HG03571 (cell line): ENCODE measurements at regions not wholly inside any gene's neighbourhood (a gene's known extent, or its start where the extent isn't known, plus 50 kb on each side); places are given as distances from the start of the nearest gene placed in this dataset.
"Not testable (repeated sequence)": the region's sequence is repeated elsewhere in the genome, so short reads cannot be mapped to it uniquely, and the experiment has no call there.

Source experiments
- ATAC-seq: cut with Tn5 transposase; IDR thresholded peaks from one replicate; pipeline ENCODE4 v1.9.1; 2021; ENCODE audit not compliant: unreplicated experiment

GRCh38 chr12:68387338-68387737 is 55.2 kb upstream of the MDM1 start:
- no peak for ATAC-seq

DNA sequence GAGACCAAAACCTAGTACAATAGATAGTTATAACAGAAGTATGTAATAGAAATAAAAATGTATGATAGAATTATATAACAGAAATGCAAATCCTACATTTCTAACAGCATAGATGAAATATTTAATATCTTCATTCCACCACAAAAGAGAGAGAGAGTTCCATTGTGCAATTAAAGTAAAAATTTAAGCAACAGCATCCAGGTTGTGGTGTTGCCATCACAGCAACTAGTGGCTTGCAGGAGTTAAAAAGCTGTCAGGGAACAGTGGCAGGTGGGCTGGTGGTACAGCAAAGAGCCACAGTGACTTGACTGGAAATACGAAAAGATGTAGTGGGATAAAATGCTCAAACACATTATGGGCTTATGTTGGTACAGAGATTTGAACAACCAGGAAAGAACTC is 57.1 kb upstream of the MDM1 start:
- no peak for ATAC-seq

GRCh38 chr12:68391937-68392336 is 59.8 kb upstream of the MDM1 start:
- ATAC-seq = no peak

GRCh38 chr12:68392376-68392775 is 60.2 kb upstream of the MDM1 start:
- no peak for ATAC-seq

- ATAC-seq = no peak
Observed at GRCh38 chr12:68393417-68393816, 61.3 kb upstream of the MDM1 start.

DNA sequence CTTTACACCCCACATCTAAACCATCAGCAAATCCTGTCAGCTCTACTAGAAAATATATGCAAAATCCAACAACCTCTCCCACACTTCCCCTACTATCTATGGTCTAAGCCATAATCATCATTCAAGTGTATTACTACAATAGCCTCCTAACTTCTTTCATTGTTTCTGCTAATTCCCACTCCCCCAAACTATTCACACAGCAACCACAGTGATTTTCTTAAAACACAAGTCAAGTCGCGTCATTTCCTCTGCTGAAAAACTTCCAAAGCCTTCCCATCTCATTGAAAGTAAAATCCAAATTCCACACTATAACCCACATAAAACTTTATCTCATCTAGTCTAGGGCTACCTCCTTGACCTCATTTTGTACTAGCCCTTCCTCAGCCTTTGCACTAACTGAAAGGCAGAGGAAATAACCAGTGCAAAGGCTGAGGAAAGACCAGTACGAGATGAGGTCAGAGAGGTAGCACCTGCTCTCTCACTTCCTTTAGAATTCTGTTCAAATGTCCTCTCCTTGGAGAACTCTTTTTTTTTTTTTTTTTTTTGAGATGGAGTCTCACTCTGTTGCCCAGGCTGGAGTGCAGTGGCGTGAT is 65.5 kb upstream of the MDM1 start:
- ATAC-seq = no peak

GRCh38 chr12:68398689-68399088 is 66.5 kb upstream of the MDM1 start:
- ATAC-seq = not testable (repeated sequence)

DNA sequence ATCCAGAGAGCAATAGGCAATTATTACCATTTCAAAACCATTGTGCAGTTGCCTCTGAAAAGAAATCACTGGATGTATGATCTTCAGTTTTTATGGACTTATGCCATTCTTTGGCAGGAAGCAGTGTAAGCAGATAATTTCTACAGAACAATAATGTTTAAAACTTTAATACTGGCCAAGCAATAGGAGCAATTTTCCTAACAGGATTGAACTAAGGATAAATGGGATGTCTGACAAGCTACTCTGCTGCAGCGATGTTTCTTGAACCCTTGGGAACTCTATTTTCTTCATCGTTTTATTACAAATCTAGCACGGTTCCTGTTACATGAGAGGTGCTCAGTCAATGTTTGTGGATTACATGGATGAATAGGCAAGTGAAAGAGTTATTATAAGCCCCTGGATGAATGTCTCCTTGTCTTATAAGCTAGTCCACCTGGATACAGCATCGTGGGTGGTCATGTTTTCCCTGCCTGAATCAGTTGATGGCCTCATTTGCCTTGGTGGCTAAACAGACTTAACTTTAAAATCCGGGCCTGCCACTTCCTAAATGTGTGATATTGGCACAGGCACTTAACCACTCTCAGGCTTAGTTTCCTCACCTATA is 68.2 kb upstream of the MDM1 start:
- ATAC-seq = no peak

DNA sequence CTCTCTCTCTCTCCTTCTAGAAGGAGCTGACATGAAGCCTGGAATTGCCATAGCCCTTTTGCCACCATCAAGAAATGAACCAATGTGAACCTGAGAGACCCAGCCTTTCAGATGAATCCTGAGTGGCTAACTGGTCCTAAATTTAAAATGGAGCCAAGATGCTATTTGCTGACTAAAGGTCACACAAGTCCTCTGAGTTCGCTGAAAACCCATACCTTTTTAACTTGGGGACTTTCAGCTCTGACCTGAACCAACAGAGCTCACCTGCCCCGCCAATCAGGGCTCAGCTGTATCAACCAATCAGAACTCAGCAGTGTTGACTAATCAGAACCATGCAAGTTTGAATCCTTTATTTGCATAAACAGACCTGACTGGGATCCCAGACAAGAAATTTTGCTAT is 70.3 kb upstream of the MDM1 start:
- ATAC-seq = no peak

DNA sequence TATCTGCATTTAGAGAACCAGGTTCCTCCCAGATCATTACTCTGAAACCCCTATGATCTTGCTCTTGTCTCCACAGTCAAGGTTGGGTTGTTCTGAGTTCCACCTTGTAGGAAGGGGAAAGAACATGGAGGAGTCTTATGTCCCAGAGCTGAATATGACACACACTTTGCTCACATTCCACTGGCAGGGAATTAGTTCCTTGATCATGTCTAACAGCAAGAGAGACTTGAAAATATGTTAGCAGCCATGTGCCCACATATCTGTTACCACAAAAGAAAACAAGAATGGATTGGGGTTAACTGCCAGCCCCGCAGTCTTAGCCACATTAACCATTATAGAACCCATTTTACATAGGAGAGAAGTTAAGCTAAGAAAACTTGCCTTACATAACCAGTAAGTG is 71.1 kb upstream of the MDM1 start:
- ATAC-seq = no peak

- ATAC-seq = no peak
Observed at GRCh38 chr12:68403711-68404110, 71.5 kb upstream of the MDM1 start.

DNA sequence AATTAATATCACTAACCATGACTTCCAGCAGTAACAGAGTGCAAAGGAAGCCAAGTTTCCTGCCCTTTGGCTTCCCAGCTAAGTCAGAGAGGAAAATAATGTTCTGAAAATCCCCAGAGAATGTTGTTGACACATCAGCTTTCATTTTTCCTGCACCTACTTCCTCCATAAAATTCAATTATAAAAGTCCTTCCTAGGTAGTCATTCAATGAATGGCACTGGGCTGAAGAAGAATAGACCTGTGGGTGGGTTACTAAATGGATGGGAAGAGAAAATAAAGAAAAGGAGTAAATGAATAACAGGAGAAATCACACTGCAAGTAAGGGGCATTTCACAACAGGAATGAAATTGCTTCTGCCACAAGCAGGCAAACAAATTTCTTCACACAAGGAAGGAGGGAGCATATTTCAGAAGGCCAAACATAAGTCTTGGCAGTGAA is 73.2 kb upstream of the MDM1 start:
- no peak for ATAC-seq

GRCh38 chr12:68406134-68406576 is 74.0 kb upstream of the MDM1 start:
- no peak for ATAC-seq

DNA sequence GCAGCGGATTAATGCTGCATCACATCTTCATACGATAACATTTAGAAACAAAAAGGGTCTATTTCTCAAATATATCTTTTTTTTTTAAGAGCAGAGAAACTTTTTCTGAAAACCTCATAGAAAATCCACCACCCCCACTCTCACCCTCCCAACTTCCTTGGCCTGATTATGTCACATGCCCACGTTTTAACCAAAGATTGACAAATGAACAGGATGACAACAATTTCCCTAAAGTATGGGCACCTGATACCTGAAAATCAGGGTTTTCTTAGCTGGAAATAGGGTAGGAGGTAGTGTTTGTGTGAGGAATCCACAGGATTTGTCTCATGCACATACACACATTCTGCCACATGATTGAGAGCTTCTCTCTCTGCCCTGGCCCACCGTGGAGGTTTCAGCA is 74.7 kb upstream of the MDM1 start:
- no peak for ATAC-seq

- ATAC-seq = no peak
Observed at GRCh38 chr12:68410018-68410660, 78.0 kb upstream of the MDM1 start.

DNA sequence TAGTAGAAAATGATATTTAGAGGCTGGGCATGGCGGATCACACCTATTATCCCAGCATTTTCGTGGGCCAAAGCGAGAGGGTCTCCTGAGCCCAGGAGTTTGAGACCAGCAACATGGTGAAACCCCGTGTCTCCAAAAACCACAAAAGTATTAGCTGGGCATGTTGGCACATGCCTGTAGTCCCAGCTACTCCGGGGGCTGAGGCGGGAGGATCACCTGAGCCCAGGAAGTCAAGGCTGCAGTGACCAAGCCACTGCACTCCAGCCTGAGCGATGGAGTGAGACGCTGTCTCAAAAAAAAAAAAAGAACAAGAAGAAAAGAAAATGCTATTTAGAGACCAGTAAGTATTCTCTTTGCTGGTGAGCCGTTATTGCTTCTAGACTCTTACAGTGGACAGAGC is 79.2 kb upstream of the MDM1 start:
- no peak for ATAC-seq

DNA sequence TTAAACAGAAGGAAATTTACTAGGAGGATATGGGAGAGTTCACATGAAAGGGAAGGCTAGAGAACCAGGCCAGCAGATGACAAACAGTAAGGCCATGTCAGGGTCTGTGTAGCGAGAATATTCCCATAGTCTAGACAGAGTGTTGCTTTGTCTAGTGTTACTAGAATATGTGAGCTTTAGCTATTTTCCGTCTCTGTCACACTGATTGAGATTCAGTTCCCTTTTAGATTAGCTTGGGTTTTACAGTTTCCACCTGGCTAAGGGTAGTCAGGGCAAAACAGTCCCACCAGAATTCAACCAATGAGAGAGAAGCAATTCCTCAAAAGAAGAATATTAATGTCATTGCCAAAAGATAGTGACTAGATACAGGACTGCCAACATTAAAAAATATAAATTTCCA is 82.8 kb upstream of the MDM1 start:
- ATAC-seq = no peak

DNA sequence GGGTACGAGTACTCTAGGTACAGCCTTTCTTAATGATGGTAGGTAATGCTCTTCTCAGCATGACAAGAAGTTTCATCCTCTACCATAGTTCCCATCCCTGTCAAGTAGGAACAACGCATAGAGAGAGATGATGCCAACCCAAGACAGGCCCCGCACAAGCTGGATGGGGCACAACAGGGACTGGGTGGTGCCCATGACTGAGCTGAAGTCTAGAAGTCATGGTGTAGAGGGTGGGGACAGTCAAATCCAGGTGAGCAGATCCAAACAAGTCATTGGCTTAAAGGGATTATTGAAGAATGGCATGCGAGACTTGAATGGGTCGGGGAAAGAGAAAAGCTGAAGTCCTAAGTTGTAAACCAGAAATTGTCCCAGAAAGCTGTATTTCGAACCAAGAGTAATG is 84.2 kb upstream of the MDM1 start:
- ATAC-seq = no peak

DNA sequence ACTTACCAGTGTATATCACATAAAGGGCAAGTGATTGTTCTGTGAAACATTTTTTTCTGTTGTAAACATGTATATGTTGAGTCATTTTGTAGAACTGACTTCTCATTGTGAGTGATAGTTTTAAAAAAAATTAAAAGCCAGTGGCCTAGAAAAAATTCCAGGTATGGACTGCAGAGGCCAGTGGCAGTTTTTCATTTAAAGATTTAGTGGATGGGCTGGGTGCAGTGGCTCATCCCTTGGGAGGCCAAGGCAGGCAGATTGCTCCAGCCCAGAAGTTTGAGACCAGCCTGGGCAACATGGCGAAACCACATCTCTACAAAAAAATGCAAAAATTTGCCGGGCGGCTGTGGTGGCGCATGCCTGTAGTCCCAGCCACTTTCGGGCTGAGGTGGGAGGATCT is 84.7 kb upstream of the MDM1 start:
- ATAC-seq = no peak

GRCh38 chr12:68418137-68418460 is 85.9 kb upstream of the MDM1 start:
- no peak for ATAC-seq

DNA sequence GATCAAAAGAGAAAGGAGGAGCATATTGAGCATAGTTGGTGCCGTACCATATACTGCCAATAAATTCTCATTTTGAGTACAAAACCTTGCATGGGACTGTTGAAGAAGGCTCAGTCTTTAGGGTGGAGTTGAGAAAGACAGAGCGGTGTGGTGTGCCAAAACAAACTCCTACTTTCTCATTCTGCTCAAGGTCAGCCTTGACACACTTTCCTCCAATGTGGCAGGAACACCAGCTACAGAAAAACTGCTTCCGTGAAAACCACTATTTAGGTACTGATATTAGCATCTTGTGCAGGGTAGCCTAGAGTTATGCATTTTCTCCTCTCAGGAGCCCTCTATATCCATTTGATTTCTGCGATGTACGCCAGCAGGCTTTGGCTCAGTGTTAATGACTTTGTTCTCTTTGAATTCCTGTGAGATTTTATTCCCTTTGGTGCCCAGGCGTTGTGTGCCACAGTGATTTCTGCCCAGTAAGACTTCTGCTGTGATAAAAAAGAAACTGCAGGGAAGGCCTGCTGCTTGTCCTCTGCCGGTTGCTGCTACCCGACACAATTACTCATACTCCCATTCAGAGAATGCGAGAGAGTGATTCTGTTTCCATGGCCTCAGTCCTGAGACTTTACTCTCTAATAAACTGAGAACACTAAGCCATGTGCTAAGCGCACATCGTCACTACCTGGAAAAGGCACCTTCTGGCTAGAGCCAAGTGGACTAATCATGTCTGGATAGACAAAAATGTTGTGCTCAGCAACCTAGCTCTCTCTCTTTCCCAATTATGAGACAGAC is 88.3 kb upstream of the MDM1 start:
- no peak for ATAC-seq

DNA sequence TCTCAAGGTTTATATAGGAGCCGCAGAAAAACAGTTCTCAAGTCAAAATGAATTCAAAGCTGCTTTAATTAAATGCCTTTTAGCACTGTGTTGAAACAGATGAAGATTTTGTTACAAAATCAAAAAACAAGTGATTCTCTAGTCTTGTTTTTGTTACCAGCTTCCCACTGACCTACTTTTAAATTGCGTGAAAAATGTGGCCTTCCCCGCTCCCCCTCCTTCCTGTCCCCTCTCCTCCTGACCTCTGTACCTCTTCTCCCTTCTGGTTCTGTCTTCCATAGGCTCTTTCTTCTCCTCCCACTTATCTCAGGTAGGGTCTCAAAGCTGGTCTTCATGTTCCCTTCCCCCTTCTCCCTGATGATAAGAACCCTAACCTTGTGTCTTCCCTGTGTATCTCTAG is 90.0 kb upstream of the MDM1 start:
- ATAC-seq = no peak
